WTC11 (cell line): ENCODE measurements at regions not wholly inside any gene's neighbourhood (a gene's known extent, or its start where the extent isn't known, plus 50 kb on each side); places are given as distances from the start of the nearest gene placed in this dataset.

Experiments used
- ATAC-seq: fragments of 200-7000 bp; cut with Tn5 transposase; 2 replicates; pipeline ENCODE4 v1.10.0; 2021; ENCODE audit warnings: mild to moderate bottlenecking, moderate library complexity
- CTCF ChIA-PET: fragments of 300-600 bp; sonication (Branson Sonifier 250); formaldehyde crosslinking; loops from one replicate; lab custom pipeline; 2021; ENCODE audit warnings: antibody characterized with exemption; lab: Charles Lee
- POLR2A ChIA-PET: fragments of 350-600 bp; sonication (Branson Sonifier 250); formaldehyde crosslinking; loops from one replicate; lab custom pipeline; 2021; ENCODE audit warnings: antibody characterized with exemption; lab: Charles Lee
- DNase-seq: peaks from one replicate; pipeline ENCODE4 v3.0.0; 2021; ENCODE audit warnings: low spot score
- H3K27ac Mint-ChIP-seq: 2 replicates; pipeline ENCODE4 v1.8.0; 2021; ENCODE audit warnings: mixed read lengths
- H3K27me3 Mint-ChIP-seq: 2 replicates; pipeline ENCODE4 v1.8.0; 2021; ENCODE audit warnings: low read depth, mild to moderate bottlenecking, moderate library complexity, mixed read lengths
- H3K36me3 Mint-ChIP-seq: 2 replicates; pipeline ENCODE4 v1.8.0; 2021; ENCODE audit warnings: mixed read lengths
- H3K4me1 Mint-ChIP-seq: 2 replicates; pipeline ENCODE4 v1.8.0; 2022; ENCODE audit warnings: mixed read lengths
- H3K4me3 Mint-ChIP-seq: 2 replicates; pipeline ENCODE4 v1.8.0; 2021; ENCODE audit warnings: mild to moderate bottlenecking, moderate library complexity, mixed read lengths
- H3K9me3 Mint-ChIP-seq: 2 replicates; pipeline ENCODE4 v1.8.0; 2021; ENCODE audit warnings: mixed read lengths
- AR ChIP-seq: fragments of 250-450 bp; sonication (Bioruptor Pico); IDR thresholded peaks from 2 replicates; pipeline ENCODE4 v1.9.0; 2021; ENCODE audit warnings: mild to moderate bottlenecking
- ELF4 ChIP-seq: sonication (generic); formaldehyde crosslinking; IDR thresholded peaks from 2 replicates; pipeline ENCODE4 v1.8.1; 2022; ENCODE audit warnings: low read depth, mild to moderate bottlenecking, moderate library complexity, missing genetic modification reagents
- EMX1 ChIP-seq: fragments of 250-450 bp; sonication (Bioruptor Pico); IDR thresholded peaks from 2 replicates; pipeline ENCODE4 v1.8.0; 2021; ENCODE audit warnings: mild to moderate bottlenecking
- FOXJ3 ChIP-seq: sonication (generic); formaldehyde crosslinking; IDR thresholded peaks from 2 replicates; pipeline ENCODE4 v1.9.0; 2021; ENCODE audit warnings: missing genetic modification reagents, mild to moderate bottlenecking, borderline replicate concordance
- FOXP1 ChIP-seq: sonication (generic); formaldehyde crosslinking; IDR thresholded peaks from 2 replicates; pipeline ENCODE4 v1.8.0; 2022; ENCODE audit warnings: missing genetic modification reagents, mild to moderate bottlenecking, moderate library complexity, borderline replicate concordance
- GABPB1 ChIP-seq: sonication (generic); formaldehyde crosslinking; IDR thresholded peaks from 2 replicates; pipeline ENCODE4 v1.8.1; 2023; ENCODE audit warnings: mild to moderate bottlenecking, missing genetic modification reagents
- KAT7 ChIP-seq: sonication (generic); formaldehyde crosslinking; IDR thresholded peaks from 2 replicates; pipeline ENCODE4 v1.8.1; 2023; ENCODE audit warnings: missing genetic modification reagents, mild to moderate bottlenecking, borderline replicate concordance
- MLX ChIP-seq: sonication (generic); formaldehyde crosslinking; IDR thresholded peaks from 2 replicates; pipeline ENCODE4 v1.8.1; 2023; ENCODE audit warnings: mild to moderate bottlenecking, missing genetic modification reagents, moderate library complexity
- MXD4 ChIP-seq: fragments of 250-450 bp; sonication (Bioruptor Pico); IDR thresholded peaks from 2 replicates; pipeline ENCODE4 v1.8.0; 2021; ENCODE audit warnings: mild to moderate bottlenecking, moderate library complexity, borderline replicate concordance
- MYBL2 ChIP-seq: sonication (generic); formaldehyde crosslinking; IDR thresholded peaks from 2 replicates; pipeline ENCODE4 v1.8.1; 2023; ENCODE audit warnings: mild to moderate bottlenecking, moderate library complexity, missing genetic modification reagents
- SOX15 ChIP-seq: fragments of 250-450 bp; sonication (Bioruptor Pico); IDR thresholded peaks from 2 replicates; pipeline ENCODE4 v1.9.0; 2021; ENCODE audit warnings: mild to moderate bottlenecking
- SP1 ChIP-seq: sonication (generic); formaldehyde crosslinking; conservative IDR thresholded peaks from 2 replicates; pipeline ENCODE4 v1.8.1; 2022; ENCODE audit warnings: missing genetic modification reagents
- STAT6 ChIP-seq: sonication (generic); formaldehyde crosslinking; conservative IDR thresholded peaks from 2 replicates; pipeline ENCODE4 v1.8.1; 2023; ENCODE audit warnings: mild to moderate bottlenecking, low read depth, missing genetic modification reagents, moderate library complexity
- ZNF263 ChIP-seq: sonication (generic); formaldehyde crosslinking; IDR thresholded peaks from 2 replicates; pipeline ENCODE4 v1.8.1; 2022; ENCODE audit warnings: low read depth, mild to moderate bottlenecking, moderate library complexity, missing genetic modification reagents
- TF ChIP-seq, protein P1 (sequence below): fragments of 250-450 bp; sonication (Bioruptor Pico); IDR thresholded peaks from 2 replicates; pipeline ENCODE4 v2.1.2; 2022; ENCODE audit warnings: mild to moderate bottlenecking, moderate library complexity
- TF ChIP-seq, protein P2 (sequence below): sonication (generic); formaldehyde crosslinking; IDR thresholded peaks from 2 replicates; pipeline ENCODE4 v1.8.1; 2022; ENCODE audit warnings: missing genetic modification reagents, borderline replicate concordance
- TF ChIP-seq, protein P3 (sequence below): sonication (generic); formaldehyde crosslinking; IDR thresholded peaks from 2 replicates; pipeline ENCODE4 v1.8.1; 2022; ENCODE audit warnings: mild to moderate bottlenecking, missing genetic modification reagents, moderate library complexity, borderline replicate concordance
- TF ChIP-seq, protein P4 (sequence below): sonication (generic); formaldehyde crosslinking; IDR thresholded peaks from 2 replicates; pipeline ENCODE4 v1.8.1; 2023; ENCODE audit warnings: mild to moderate bottlenecking, missing genetic modification reagents, borderline replicate concordance
- TF ChIP-seq, protein P5 (sequence below): sonication (generic); formaldehyde crosslinking; IDR thresholded peaks from 2 replicates; pipeline ENCODE4 v1.8.0; 2022; ENCODE audit warnings: mild to moderate bottlenecking, missing genetic modification reagents
- TF ChIP-seq, protein P6 (sequence below): sonication (generic); formaldehyde crosslinking; conservative IDR thresholded peaks from 2 replicates; pipeline ENCODE4 v1.8.1; 2022; ENCODE audit warnings: mild to moderate bottlenecking, missing genetic modification reagents

DNA sequence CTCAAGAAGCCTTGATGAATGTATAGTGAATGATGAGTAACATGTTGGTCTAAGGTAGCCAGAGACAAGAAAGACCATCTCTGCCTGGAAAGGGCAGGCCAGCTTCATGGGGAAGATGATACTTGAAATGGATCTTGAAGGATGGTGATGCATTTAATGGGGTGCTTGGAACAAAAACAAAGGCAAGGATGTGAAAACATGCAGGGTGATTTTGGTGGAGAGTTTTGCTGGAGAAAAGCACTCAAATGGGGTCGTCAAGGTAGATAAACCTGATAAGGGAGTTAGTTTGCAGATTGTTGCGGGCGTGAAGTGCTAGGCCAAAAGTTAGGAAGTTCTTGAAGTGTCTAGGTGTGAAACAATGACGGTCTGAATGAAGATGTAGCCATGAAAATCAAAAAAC is 205.4 kb downstream of the HLX start:
- no peak overlapping the region for H3K4me3 Mint-ChIP-seq
- CTCF ChIA-PET, result no interaction called here
- ATAC-seq (no peak), DNase-seq (no peak)
- no peaks in the 10 kb centered on the region for H3K27me3 Mint-ChIP-seq
- H3K9me3 Mint-ChIP-seq, result no peaks in the 10 kb centered on the region
- POLR2A ChIA-PET, result interaction anchor here (0.7 kb wide), 1 partner anchor 56 kb away, joined by 3 read pairs; no protein-coding TSS in a partner anchor
- TF ChIP-seq MLX (CRISPR knock-in tag) (no peak), AR (no peak), MXD4 (CRISPR knock-in tag) (no peak), MYBL2 (CRISPR knock-in tag) (no peak), GABPB1 (CRISPR knock-in tag) (no peak), SP1 (CRISPR knock-in tag) (no peak), FOXJ3 (CRISPR knock-in tag) (no peak), STAT6 (CRISPR knock-in tag) (no peak), EMX1 (CRISPR knock-in tag) (no peak), ELF4 (CRISPR knock-in tag) (no peak), FOXP1 (no peak), ZNF263 (CRISPR knock-in tag) (no peak), SOX15 (CRISPR knock-in tag) (no peak), KAT7 (CRISPR knock-in tag) (no peak)
- TF ChIP-seq, protein P1, sequence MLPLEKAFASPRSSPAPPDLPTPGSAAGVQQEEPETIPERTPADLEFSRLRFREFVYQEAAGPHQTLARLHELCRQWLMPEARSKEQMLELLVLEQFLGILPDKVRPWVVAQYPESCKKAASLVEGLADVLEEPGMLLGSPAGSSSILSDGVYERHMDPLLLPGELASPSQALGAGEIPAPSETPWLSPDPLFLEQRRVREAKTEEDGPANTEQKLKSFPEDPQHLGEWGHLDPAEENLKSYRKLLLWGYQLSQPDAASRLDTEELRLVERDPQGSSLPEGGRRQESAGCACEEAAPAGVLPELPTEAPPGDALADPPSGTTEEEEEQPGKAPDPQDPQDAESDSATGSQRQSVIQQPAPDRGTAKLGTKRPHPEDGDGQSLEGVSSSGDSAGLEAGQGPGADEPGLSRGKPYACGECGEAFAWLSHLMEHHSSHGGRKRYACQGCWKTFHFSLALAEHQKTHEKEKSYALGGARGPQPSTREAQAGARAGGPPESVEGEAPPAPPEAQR, result no peak
- TF ChIP-seq, protein P2, sequence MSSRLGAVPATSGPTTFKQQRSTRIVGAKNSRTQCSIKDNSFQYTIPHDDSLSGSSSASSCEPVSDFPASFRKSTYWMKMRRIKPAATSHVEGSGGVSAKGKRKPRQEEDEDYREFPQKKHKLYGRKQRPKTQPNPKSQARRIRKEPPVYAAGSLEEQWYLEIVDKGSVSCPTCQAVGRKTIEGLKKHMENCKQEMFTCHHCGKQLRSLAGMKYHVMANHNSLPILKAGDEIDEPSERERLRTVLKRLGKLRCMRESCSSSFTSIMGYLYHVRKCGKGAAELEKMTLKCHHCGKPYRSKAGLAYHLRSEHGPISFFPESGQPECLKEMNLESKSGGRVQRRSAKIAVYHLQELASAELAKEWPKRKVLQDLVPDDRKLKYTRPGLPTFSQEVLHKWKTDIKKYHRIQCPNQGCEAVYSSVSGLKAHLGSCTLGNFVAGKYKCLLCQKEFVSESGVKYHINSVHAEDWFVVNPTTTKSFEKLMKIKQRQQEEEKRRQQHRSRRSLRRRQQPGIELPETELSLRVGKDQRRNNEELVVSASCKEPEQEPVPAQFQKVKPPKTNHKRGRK (CRISPR knock-in tag), result no peak
- TF ChIP-seq, protein P3, sequence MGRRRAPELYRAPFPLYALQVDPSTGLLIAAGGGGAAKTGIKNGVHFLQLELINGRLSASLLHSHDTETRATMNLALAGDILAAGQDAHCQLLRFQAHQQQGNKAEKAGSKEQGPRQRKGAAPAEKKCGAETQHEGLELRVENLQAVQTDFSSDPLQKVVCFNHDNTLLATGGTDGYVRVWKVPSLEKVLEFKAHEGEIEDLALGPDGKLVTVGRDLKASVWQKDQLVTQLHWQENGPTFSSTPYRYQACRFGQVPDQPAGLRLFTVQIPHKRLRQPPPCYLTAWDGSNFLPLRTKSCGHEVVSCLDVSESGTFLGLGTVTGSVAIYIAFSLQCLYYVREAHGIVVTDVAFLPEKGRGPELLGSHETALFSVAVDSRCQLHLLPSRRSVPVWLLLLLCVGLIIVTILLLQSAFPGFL (CRISPR knock-in tag), result no peak
- TF ChIP-seq, protein P4, sequence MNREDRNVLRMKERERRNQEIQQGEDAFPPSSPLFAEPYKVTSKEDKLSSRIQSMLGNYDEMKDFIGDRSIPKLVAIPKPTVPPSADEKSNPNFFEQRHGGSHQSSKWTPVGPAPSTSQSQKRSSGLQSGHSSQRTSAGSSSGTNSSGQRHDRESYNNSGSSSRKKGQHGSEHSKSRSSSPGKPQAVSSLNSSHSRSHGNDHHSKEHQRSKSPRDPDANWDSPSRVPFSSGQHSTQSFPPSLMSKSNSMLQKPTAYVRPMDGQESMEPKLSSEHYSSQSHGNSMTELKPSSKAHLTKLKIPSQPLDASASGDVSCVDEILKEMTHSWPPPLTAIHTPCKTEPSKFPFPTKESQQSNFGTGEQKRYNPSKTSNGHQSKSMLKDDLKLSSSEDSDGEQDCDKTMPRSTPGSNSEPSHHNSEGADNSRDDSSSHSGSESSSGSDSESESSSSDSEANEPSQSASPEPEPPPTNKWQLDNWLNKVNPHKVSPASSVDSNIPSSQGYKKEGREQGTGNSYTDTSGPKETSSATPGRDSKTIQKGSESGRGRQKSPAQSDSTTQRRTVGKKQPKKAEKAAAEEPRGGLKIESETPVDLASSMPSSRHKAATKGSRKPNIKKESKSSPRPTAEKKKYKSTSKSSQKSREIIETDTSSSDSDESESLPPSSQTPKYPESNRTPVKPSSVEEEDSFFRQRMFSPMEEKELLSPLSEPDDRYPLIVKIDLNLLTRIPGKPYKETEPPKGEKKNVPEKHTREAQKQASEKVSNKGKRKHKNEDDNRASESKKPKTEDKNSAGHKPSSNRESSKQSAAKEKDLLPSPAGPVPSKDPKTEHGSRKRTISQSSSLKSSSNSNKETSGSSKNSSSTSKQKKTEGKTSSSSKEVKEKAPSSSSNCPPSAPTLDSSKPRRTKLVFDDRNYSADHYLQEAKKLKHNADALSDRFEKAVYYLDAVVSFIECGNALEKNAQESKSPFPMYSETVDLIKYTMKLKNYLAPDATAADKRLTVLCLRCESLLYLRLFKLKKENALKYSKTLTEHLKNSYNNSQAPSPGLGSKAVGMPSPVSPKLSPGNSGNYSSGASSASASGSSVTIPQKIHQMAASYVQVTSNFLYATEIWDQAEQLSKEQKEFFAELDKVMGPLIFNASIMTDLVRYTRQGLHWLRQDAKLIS (CRISPR knock-in tag), result no peak
- TF ChIP-seq, protein P5, sequence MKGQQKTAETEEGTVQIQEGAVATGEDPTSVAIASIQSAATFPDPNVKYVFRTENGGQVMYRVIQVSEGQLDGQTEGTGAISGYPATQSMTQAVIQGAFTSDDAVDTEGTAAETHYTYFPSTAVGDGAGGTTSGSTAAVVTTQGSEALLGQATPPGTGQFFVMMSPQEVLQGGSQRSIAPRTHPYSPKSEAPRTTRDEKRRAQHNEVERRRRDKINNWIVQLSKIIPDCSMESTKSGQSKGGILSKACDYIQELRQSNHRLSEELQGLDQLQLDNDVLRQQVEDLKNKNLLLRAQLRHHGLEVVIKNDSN (CRISPR knock-in tag), result no peak
- TF ChIP-seq, protein P6, sequence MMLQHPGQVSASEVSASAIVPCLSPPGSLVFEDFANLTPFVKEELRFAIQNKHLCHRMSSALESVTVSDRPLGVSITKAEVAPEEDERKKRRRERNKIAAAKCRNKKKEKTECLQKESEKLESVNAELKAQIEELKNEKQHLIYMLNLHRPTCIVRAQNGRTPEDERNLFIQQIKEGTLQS, result no peak
- H3K4me1 Mint-ChIP-seq, result no peaks in the 10 kb centered on the region
- no peak overlapping the region for H3K27ac Mint-ChIP-seq
- no peaks in the 10 kb centered on the region for H3K36me3 Mint-ChIP-seq
